Activated CD4-positive, alpha-beta memory T cell treated with anti-CD3 and anti-CD28 coated beads, Interleukin-2, amount 10 ng/mL, durations not matched to agents 7 days and 5 days (primary cell): ENCODE measurements at regions not wholly inside any gene's neighbourhood (a gene's known extent, or its start where the extent isn't known, plus 50 kb on each side); places are given as distances from the start of the nearest gene placed in this dataset.

ENCODE experiments used
- CTCF ChIA-PET: fragments of 350-600 bp; sonication (Branson Sonifier 250); formaldehyde crosslinking; loops from one replicate; lab custom pipeline; 2021; ENCODE audit warnings: antibody characterized with exemption, inconsistent platforms; lab: Charles Lee
- POLR2A ChIA-PET: fragments of 350-600 bp; sonication (Branson Sonifier 250); formaldehyde crosslinking; loops from one replicate; lab custom pipeline; 2021; ENCODE audit warnings: antibody characterized with exemption; lab: Charles Lee
- DNase-seq: peaks from one replicate; pipeline ENCODE4 v3.0.0-alpha.2; 2020
- H3K27ac Mint-ChIP-seq: one replicate; pipeline ENCODE4 v1.8.0; 2021; ENCODE audit warnings: mild to moderate bottlenecking, mixed read lengths
- H3K27me3 Mint-ChIP-seq: one replicate; pipeline ENCODE4 v1.8.0; 2021; ENCODE audit warnings: mixed read lengths
- H3K36me3 Mint-ChIP-seq: one replicate; pipeline ENCODE4 v1.8.0; 2021; ENCODE audit warnings: low read depth, mixed read lengths
- H3K4me1 Mint-ChIP-seq: one replicate; pipeline ENCODE4 v1.8.0; 2021; ENCODE audit warnings: mixed read lengths
- H3K4me3 Mint-ChIP-seq: one replicate; pipeline ENCODE4 v1.8.0; 2021; ENCODE audit warnings: mild to moderate bottlenecking, mixed read lengths
- H3K9me3 Mint-ChIP-seq: one replicate; pipeline ENCODE4 v1.8.0; 2021; ENCODE audit warnings: mixed read lengths

GRCh38 chr2:160952464-160953254, 207.6 kb upstream of the TANK start:
- Mint-ChIP-seq H3K4me1 (no peaks in the 10 kb centered on the region), H3K9me3 (no peaks in the 10 kb centered on the region), H3K27me3 (peaks cover 5% of the 10 kb centered on the region), H3K27ac (no peak overlapping the region), H3K4me3 (no peak overlapping the region), H3K36me3 (no peaks in the 10 kb centered on the region)
- CTCF ChIA-PET = no interaction called here
- no peak for DNase-seq
- POLR2A ChIA-PET = no interaction called here

- CTCF ChIA-PET = interaction anchor here (1.0 kb wide), 1 partner anchor 108 kb away, joined by 4 read pairs; no protein-coding TSS in a partner anchor
- Mint-ChIP-seq H3K4me3 (no peak overlapping the region), H3K27ac (no peak overlapping the region), H3K9me3 (no peaks in the 10 kb centered on the region), H3K27me3 (peaks cover 5% of the 10 kb centered on the region), H3K4me1 (no peaks in the 10 kb centered on the region), H3K36me3 (no peaks in the 10 kb centered on the region)
- DNase-seq = no peak
- POLR2A ChIA-PET = no interaction called here
These were observed 204.7 kb upstream of the TANK start for GRCh38 chr2:160955578-160955977.

GRCh38 chr2:160956243-160956802, 203.9 kb upstream of the TANK start:
- no peak for DNase-seq
- Mint-ChIP-seq H3K27ac (no peak overlapping the region), H3K36me3 (no peaks in the 10 kb centered on the region), H3K27me3 (peaks cover 5% of the 10 kb centered on the region), H3K4me1 (no peaks in the 10 kb centered on the region), H3K9me3 (no peaks in the 10 kb centered on the region), H3K4me3 (no peak overlapping the region)
- ChIA-PET POLR2A (no interaction called here), CTCF (no interaction called here)

- peaks cover 5% of the 10 kb centered on the region for H3K27me3 Mint-ChIP-seq
- H3K4me1 Mint-ChIP-seq = no peaks in the 10 kb centered on the region
- POLR2A ChIA-PET = no interaction called here
- H3K36me3 Mint-ChIP-seq = no peaks in the 10 kb centered on the region
- H3K4me3 Mint-ChIP-seq = no peak overlapping the region
- no peaks in the 10 kb centered on the region for H3K9me3 Mint-ChIP-seq
- CTCF ChIA-PET = interaction anchor here (0.6 to 1.6 kb wide), 3 partner anchors 29 to 189 kb away, joined by 3 to 5 read pairs (median 4); no protein-coding TSS in a partner anchor
- no peak overlapping the region for H3K27ac Mint-ChIP-seq
- no peak for DNase-seq
These were observed 196.3 kb upstream of the TANK start for GRCh38 chr2:160963957-160964356.

- Mint-ChIP-seq H3K27me3 (peaks cover 5% of the 10 kb centered on the region), H3K9me3 (no peaks in the 10 kb centered on the region), H3K36me3 (no peaks in the 10 kb centered on the region), H3K4me1 (no peaks in the 10 kb centered on the region), H3K27ac (no peak overlapping the region), H3K4me3 (no peak overlapping the region)
- CTCF ChIA-PET = interaction anchor here (1.1 kb wide), 1 partner anchor 96 kb away, joined by 4 read pairs; no protein-coding TSS in a partner anchor
- POLR2A ChIA-PET = no interaction called here
- DNase-seq = no peak
These were observed 192.7 kb upstream of the TANK start for GRCh38 chr2:160967523-160967922.

- Mint-ChIP-seq H3K9me3 (no peaks in the 10 kb centered on the region), H3K4me1 (no peaks in the 10 kb centered on the region), H3K36me3 (no peaks in the 10 kb centered on the region), H3K4me3 (no peak overlapping the region), H3K27ac (no peak overlapping the region), H3K27me3 (peaks cover 5% of the 10 kb centered on the region)
- CTCF ChIA-PET = no interaction called here
- POLR2A ChIA-PET = no interaction called here
- DNase-seq = no peak
These were observed 192.0 kb upstream of the TANK start for GRCh38 chr2:160968183-160968582.

DNA sequence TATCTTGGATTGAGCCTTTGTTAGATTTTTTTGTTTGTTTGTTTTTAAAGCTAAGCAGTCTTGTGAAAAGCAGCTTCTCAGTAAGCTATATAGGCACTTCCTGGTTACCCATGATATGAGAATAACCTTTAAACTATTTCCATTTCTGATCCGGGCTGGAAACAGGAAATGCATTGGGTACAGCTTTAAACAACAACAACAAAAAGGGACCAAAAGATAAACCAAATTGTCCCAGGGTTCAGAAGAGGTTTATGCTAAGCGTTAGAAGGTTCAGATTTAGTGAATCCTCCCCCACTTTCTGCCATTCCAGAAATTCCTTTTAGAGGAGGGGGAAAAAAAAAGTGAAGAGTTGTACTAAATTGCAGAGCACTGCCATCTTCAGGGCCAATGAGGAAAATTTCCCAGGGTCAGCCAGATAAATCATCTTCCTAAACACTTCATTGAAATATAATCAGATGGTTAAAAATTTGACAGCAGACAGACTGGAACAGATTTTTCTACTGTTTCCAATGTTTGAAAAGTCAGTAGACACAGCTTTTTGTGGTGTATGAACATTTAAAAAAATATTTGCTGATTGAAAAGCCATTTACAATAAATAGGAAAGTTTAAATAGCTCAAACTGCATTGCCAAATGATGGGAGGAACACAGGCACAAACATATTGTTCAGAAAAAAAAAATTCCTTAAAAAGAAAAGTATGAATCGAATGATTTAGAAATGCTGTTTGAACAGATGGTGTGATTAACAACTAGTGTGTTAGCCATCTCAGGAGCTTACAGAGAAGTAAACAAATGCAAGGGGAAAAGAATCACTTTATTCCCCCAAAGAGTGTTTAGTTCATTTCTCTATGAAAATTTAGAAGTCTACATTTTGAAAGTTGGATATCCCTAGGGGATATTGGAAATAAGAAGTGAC, 189.9 kb upstream of the TANK start:
- CTCF ChIA-PET = interaction anchor here (0.7 to 2.5 kb wide), 11 partner anchors 24 to 1048 kb away, joined by 3 to 11 read pairs (median 4); no protein-coding TSS in a partner anchor
- POLR2A ChIA-PET = no interaction called here
- DNase-seq = no peak
- H3K4me1 Mint-ChIP-seq = no peaks in the 10 kb centered on the region
- peaks cover 10% of the 10 kb centered on the region for H3K27me3 Mint-ChIP-seq
- H3K27ac Mint-ChIP-seq = no peak overlapping the region
- H3K9me3 Mint-ChIP-seq = no peaks in the 10 kb centered on the region
- H3K36me3 Mint-ChIP-seq = no peaks in the 10 kb centered on the region
- H3K4me3 Mint-ChIP-seq = no peak overlapping the region

- no peaks in the 10 kb centered on the region for H3K36me3 Mint-ChIP-seq
- CTCF ChIA-PET = interaction anchor here (0.7 kb wide), 1 partner anchor 299 kb away, joined by 3 read pairs; no protein-coding TSS in a partner anchor
- POLR2A ChIA-PET = no interaction called here
These were observed 186.2 kb upstream of the TANK start for GRCh38 chr2:160973991-160974390.

GRCh38 chr2:160974803-160975202, 185.4 kb upstream of the TANK start:
- Mint-ChIP-seq H3K27ac (no peak overlapping the region), H3K4me1 (no peaks in the 10 kb centered on the region), H3K36me3 (no peaks in the 10 kb centered on the region), H3K4me3 (no peak overlapping the region), H3K9me3 (no peaks in the 10 kb centered on the region), H3K27me3 (peaks cover 15% of the 10 kb centered on the region)
- no peak for DNase-seq
- POLR2A ChIA-PET = no interaction called here
- CTCF ChIA-PET = no interaction called here

More at GRCh38 chr2:160973991-160974390, 186.2 kb upstream of the TANK start:
- Mint-ChIP-seq H3K27ac (no peak overlapping the region), H3K4me3 (no peak overlapping the region), H3K27me3 (peaks cover 15% of the 10 kb centered on the region), H3K9me3 (no peaks in the 10 kb centered on the region), H3K4me1 (no peaks in the 10 kb centered on the region)
- no peak for DNase-seq

DNA sequence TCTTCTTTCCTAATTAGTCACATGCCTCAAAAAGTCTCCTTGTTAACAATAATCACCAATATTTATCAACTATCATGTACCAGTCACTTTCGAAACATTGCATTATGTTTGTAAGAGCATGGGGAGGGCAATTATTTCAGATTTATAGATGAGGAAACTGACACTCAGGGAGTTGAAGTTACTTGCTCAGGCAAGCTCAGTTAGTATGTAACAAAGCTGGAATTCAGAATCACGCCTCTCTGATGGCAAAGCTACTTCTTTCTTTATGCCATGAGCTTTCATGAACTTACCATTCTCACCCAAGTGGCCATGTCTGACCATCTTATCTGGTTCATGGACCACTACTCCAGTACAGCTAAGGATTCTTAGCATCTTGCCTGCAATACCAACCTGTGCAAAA, 183.4 kb upstream of the TANK start:
- ChIA-PET POLR2A (no interaction called here), CTCF (interaction anchor here (0.7 kb wide), 1 partner anchor 653 kb away, joined by 3 read pairs; no protein-coding TSS in a partner anchor)
- no peak overlapping the region for H3K27ac Mint-ChIP-seq
- no peaks in the 10 kb centered on the region for H3K9me3 Mint-ChIP-seq
- H3K36me3 Mint-ChIP-seq = no peaks in the 10 kb centered on the region
- peaks cover 15% of the 10 kb centered on the region for H3K27me3 Mint-ChIP-seq
- H3K4me1 Mint-ChIP-seq = no peaks in the 10 kb centered on the region
- no peak overlapping the region for H3K4me3 Mint-ChIP-seq
- DNase-seq = no peak

- no peaks in the 10 kb centered on the region for H3K9me3 Mint-ChIP-seq
- CTCF ChIA-PET = interaction anchor here (0.7 to 1.1 kb wide), 2 partner anchors 17 to 654 kb away, joined by 3 to 5 read pairs; no protein-coding TSS in a partner anchor
These were observed 182.9 kb upstream of the TANK start for GRCh38 chr2:160977376-160977775.

DNA sequence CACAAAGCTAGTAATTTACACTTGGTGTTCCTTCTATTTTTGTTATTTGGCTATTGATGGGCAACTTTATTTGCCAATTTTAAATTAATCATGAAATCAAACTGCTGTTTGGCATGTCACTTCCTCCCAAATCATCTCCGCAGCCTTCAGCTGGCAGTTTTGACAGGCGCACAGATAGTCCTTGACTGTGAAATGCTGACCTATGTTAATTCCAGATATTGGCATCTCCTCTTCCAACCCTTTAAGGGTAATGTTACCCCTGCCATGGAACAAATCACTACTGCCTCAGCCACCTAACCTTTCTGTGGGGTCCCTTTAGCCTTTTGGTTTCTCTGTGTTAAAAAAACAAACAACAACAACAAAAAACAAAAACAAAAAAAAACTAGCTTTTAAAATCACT, 182.4 kb upstream of the TANK start:
- ChIA-PET CTCF (interaction anchor here (1.1 kb wide), 1 partner anchor 16 kb away, joined by 5 read pairs; no protein-coding TSS in a partner anchor), POLR2A (no interaction called here)
- no peaks in the 10 kb centered on the region for H3K4me1 Mint-ChIP-seq
- H3K4me3 Mint-ChIP-seq = no peak overlapping the region
- H3K27ac Mint-ChIP-seq = no peak overlapping the region
- DNase-seq = no peak
- no peaks in the 10 kb centered on the region for H3K36me3 Mint-ChIP-seq
- no peaks in the 10 kb centered on the region for H3K9me3 Mint-ChIP-seq
- peaks cover 15% of the 10 kb centered on the region for H3K27me3 Mint-ChIP-seq

More at GRCh38 chr2:160977376-160977775, 182.9 kb upstream of the TANK start:
- peaks cover 15% of the 10 kb centered on the region for H3K27me3 Mint-ChIP-seq
- DNase-seq = no peak
- POLR2A ChIA-PET = no interaction called here
- H3K4me1 Mint-ChIP-seq = no peaks in the 10 kb centered on the region
- H3K27ac Mint-ChIP-seq = no peak overlapping the region
- H3K36me3 Mint-ChIP-seq = no peaks in the 10 kb centered on the region
- no peak overlapping the region for H3K4me3 Mint-ChIP-seq
